Head of caudate nucleus (tissue), 42 donors: ENCODE measurements at regions not wholly inside any gene's neighbourhood (a gene's known extent, or its start where the extent isn't known, plus 50 kb on each side); places are given as distances from the start of the nearest gene placed in this dataset.
A peak's percentile ranks its signal among the peaks of the same experiment; 100 is the strongest.
"Not testable (repeated sequence)": the region's sequence is repeated elsewhere in the genome, so short reads cannot be mapped to it uniquely, and the experiment has no call there.

ENCODE experiments used
- DNase-seq, 42 donors: peaks; one replicate each; pipeline versions ENCODE4 v3.0.0 to v3.0.0-alpha.2; 2020 to 2021; ENCODE audit warnings: mixed read lengths in 7 of 42
- intact Hi-C: fragments of 100-400 bp; cut with DNase I; formaldehyde crosslinking; loops from one replicate; pipeline ENCODE4 v1.15.0; 2022

DNA sequence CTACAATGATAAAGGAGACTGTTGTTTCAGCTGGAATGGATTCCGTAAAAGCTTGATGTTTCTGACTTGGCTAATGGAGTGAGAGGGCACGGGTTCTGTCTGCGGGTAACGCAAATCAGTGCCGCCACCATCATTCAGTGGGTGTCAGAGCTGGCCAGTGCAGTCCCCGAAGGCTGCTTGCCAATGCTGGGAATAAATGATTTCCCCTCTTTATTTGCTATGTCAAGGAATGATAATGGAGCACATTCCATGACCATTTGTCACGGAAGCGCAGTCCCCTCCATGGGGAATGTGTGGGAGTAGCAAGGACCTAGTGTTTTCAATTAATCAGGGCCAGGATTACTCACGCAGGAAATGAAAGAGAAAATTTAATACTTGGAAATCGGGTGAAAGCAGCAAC is 899.3 kb downstream of the UQCRFS1 start:
- intact Hi-C loops = no loop called here
- peak in 1 of 42 donors; percentile 55 for DNase-seq

DNA sequence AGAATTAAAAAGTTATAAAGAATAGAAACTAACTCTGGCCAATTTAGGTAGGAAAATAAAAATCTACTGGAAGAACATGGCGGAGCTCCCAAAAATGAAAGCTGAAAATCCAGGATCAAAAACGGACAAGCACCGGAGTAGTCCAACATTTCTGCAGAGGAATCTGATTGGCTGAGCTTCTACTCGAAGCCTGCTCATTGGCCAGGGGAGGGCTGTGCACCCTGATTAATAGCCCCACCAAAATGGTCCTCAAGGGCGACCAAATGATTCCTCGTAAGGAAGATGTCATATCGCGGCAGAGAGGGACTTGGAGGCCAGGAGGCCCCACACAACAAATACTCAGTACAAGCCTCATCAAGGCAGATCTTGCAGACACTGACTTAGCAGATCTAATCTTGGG is 900.7 kb downstream of the UQCRFS1 start:
- intact Hi-C loops = no loop called here
- no peak for DNase-seq

DNA sequence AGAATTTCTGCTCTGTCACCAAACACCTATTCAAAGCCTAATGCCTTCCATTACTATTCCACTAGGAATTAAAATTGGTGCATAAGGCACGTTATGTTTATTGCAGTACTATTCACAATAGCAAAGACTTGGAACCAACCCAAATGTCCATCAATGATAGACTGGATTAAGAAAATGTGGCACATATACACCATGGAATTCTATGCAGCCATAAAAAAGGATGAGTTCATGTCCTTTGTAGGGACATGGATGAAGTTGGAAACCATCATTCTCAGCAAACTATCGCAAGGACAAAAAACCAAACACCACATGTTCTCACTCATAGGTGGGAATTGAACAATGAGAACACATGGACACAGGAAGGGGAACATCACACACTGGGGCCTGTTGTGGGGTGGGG is 902.1 kb downstream of the UQCRFS1 start:
- intact Hi-C loops, DNase-seq: not testable (repeated sequence)

DNA sequence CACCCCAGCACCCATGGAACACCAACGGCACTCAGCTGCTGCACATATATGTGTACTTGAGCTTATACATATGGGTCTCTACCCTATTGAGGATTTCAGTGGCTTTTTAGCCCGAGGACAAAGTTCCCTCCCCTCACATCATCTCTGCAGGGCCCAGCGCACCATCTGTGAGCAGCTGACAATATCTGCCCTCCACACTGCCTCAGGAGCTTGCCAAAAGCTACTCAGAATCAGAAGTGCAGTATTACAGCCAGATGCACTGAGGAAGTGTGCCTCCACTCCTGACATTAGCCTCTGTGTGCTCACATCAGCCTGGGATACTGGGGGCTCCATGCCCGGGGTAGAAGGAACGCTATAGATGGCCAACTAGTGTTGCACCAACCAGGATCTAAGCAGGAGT is 903.9 kb downstream of the UQCRFS1 start:
- intact Hi-C loops = no loop called here
- no peak for DNase-seq

DNA sequence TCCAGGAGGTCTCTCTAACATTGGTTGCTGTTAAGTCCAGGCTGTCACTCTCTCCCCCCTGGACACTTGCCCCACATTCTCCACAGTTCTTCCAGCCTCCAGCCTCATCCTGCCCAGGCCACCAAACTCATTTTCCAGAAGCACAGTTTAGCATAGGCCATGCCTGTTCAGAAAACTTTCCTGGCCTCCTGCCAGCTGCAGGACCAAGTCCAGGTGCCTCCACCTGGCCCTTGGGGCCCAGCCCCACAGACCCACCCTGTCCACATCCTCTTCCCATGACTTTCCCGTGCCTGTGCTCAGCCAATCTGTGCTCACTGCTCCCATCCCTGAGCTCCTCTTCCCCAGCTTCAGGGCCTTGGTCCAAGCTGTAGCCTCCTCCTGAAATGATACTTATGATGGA is 905.0 kb downstream of the UQCRFS1 start:
- intact Hi-C loops = no loop called here
- no peak for DNase-seq

DNA sequence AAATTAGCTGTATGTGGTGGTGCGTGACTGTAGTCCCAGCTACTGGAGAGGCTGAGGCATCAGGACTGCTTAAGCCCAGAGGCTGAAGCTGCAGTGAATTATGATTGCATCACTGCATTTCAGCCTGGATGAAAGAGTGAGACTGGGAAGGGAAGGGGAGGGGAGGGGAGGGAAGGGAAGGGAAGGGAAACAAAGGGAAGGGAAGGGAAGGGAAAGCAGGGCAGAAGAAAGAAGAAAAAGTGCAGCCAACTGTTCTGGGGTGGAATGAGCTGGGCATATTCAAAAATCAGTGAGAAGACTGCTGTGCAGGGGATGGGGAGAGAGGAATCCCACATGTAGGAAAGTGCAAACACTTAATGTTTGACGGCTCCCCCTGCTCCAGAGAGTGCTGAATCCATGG is 905.5 kb downstream of the UQCRFS1 start:
- DNase-seq = no peak
- intact Hi-C loops = no loop called here

DNA sequence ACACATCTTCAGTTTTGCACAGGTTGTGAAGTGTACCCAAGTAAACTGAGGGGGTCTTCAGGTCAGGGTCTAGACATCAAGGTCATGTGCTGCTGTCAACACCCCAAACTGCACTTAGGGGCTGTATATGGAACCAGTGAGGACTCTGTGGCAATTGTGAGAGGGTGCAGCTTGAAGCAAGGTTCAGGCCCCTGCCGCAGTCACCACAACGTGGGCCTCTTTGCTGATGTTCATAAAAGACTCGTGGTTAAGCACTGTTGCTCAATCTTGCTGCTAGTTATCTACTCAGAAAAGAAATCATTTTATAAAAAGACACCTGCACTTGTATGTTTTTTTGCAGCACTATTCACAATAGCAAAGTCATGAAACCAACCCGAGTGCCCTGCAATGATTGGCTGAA is 907.4 kb downstream of the UQCRFS1 start:
- intact Hi-C loops = no loop called here
- no peak for DNase-seq

DNA sequence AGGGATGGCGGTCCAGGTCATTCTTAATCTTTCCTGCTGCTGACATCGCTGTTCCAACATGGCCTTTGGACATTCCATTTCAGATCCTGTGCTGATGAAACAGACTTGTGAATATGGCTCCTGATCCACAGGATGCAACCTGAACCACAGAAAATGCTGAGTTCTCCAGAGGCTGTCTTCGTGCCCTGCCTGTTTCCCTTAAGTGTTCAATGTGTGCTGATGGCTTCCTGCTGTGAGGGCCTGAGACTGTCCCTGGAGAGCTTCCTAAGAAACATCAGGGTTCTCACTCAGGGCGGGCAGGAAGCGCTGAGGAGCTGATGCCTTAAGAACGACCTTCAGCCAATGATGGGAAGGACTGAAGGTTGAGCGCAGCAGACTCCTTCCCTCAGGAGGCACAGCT is 909.4 kb downstream of the UQCRFS1 start:
- no peak for DNase-seq
- intact Hi-C loops = no loop called here

DNA sequence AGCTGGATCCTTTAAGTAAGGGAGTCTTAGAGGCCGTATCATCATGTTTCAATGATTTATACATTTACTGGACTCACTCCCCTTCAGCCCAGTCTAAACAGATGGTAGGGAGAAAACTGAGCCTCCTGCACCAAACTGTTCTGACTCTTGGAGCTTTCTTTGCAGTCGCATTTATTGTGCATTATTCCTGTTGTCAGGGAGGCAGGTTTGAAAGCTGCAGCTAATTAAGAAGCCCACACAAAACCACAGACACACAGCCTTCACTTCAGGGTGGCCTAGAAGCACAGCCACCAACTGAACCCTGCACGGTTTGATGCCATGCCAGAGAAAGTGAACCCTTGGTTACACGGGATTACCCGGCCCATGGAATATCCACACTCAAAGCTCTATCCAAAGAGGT is 911.0 kb downstream of the UQCRFS1 start:
- DNase-seq = no peak
- intact Hi-C loops = no loop called here

DNA sequence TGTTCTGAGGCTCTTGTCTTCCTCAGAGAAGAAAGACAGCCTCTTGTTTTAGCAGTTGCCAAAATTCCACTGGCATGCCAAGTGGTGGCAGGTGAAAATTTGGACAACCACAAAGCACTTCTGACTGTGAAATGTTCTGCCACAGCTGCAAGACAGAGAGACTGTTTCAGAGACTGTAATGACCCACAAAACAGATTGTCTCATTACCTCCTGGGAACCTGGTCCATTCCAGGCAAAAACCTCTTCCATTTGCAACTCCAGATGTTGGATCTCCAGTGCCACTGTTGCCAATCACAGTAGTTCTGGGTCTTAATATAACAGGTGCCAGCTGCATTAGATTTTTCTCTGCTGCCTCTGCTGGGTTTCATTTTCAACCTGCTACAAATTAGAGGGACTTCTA is 911.5 kb downstream of the UQCRFS1 start:
- intact Hi-C loops = no loop called here
- no peak for DNase-seq

DNA sequence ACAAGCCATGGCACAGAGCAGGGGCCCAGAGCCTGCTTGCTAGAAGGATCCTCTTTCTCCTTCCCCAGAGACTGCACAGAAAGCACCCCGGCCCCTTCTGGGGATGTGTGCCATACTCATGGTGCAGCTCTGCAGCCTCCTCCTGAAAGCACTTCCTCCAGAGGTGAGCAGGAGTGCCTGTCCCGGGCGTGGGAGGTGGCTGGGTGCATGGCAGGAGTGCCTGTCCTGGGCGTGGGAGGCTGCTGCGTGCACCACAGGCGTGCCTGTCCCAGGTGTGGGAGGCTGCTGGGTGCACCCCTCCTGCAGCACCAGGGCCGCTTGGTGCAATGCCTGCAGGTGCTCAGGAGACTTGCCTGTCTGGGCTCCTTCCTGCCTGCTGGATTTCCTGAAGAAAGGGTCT is 913.3 kb downstream of the UQCRFS1 start:
- DNase-seq = peak in 13 of 42 donors; percentile 11 to 54 (median 28)
- intact Hi-C loops = no loop called here

DNA sequence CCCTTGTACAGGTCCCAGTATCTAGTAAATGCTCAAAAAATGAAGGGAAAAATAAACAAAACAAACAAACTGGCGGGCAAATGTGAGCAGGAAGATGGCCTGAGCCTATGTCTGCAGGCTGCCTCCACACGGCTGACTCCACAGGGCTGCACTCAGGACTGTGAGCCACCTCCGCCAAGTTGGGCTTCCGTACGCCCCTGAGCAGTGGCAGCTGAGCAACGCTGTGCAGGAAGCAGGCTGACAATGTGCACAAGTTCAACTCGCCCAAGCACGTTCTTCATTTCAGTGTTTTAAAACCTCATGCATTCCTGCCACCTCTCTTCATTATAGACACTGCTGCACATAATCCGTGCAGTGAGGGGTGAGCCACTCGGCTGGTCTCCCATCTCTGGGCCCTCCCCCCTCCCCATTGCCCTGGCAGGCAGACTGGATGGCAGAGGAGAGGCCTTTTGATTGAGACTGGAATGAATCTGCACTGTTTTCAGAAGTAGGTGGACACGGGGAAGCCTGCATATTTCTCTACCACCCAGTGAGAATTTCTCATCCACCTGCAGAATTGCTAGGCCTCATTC is 915.3 kb downstream of the UQCRFS1 start:
- no peak for DNase-seq
- intact Hi-C loops = no loop called here

DNA sequence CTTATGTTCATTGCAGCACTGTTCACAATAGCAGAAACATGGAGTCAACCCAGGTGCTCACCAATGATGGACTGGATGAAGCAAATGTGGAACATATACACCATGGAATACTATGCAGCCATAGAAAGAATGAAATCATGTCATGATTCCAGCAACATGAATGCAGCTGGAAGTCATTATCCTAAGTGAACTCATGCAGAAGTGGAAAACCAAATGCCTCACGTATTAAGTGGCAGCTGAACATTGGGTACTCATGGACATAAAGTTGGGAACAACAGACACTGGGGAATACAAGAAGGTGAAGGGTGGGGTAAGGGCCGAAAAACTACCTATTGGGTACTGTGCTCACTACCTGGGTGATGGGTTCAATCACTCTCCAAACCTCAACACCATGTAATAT is 915.9 kb downstream of the UQCRFS1 start:
- intact Hi-C loops = no loop called here

DNA sequence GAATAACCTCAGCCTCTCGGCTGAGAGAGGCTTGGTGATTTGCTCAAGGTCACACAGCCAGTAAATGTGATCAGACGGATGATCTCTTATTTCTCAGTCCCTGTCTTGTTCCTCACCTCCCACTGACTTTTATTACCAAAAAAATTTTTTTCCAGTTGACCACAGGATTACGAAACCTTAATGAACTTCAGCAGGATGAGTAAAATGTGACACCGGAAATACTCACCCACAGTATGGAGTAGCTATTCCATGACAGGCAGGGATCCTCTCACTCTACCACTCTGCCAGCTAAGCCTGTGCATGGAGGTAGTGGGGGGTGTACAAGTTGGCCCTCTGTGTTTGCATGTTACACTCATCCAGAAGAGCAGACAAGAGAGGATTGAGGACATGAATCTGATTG is 916.4 kb downstream of the UQCRFS1 start:
- intact Hi-C loops = no loop called here
- no peak for DNase-seq

More for the DNA sequence above, 915.9 kb downstream of the UQCRFS1 start:
- DNase-seq = no peak

DNA sequence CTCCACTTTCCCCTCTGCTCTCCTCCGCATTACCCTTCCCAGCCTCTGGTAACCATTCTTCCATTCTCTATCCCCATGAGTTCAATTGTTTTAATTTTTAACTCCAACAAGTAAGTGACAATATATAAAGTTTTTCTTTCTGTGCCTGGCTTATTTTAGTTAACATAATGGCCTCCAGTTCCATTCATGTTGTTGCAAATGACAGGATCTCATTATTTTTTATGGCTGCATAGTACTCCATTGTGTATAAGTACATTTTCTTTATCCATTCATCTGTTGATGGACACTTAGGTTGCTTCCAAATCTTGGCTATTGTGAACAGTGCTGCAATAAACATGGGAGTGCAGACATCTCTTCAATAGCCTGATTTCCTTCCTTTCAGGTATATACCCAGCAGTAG is 918.0 kb downstream of the UQCRFS1 start:
- intact Hi-C loops = not testable (repeated sequence)

DNA sequence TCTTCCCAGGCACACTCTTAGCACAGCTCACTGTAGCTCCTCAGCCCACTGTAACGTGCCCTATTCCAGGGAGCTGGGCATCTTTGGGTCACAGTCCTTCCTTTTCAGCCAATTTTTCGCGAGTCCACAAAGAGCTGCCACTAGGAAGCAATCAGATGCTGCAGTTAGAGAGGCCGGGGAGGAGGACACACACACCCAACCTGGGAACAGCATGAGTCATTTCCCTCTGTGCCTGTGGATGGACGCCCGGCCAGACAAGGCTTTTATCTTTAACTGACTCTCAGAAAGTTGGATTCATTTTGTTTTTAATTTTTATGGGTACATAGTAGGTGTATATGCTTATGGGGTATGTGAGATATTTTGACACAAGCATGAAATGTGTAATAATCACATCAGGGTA is 918.6 kb downstream of the UQCRFS1 start:
- intact Hi-C loops = no loop called here
- DNase-seq = no peak

More for the DNA sequence above, 918.0 kb downstream of the UQCRFS1 start:
- DNase-seq = not testable (repeated sequence)

DNA sequence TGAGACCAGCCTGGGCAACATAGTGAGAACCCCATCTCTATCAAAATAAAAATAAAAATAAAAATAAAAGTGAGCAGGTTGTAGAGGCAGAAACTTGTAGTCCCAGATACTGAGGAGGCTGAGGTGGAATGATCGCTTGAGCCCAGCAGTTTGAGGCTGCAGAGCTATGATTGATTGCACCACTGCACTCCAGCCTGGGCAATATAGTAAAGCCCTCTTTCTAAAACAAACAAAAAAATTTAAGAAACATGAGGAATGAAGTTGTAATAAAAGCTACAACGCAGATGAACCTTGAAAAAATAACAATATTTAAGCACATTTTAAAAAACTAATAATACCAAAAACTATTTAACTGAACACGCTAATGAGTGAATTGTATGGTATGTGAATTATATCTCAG is 919.3 kb downstream of the UQCRFS1 start:
- DNase-seq = no peak
- intact Hi-C loops = no loop called here

DNA sequence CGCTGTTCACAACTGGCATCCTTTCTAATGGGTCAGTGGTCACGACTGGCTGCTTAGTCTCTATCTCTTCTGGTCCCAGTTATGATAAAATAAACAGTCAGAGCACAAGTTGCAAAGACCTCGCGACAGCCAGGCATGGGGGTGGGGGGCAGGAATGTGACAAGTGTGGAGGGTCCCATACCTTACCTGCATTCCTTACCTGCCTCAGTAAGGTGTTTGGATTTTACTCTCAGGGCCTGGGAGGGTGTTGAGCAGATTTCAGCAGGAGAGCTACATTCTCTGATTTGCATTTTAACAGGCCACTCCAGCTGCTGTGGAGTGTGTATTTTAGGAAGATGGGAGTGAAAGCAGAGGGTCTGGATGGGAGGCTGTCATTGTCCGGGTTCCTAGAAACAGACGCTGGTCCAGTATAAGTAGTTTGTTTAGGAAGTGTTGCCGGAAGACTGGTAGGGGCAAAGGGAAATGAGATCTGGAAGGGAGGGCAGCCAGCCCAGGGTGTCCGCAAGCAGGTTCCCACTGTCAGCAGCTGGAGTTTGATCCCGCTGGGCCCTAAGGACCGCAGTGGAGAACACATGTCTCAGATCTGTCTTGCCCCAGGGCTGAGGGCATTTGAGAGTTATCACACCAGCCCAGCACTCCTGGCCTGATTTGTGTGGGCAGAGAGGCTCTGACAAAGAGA is 920.0 kb downstream of the UQCRFS1 start:
- intact Hi-C loops = no loop called here
- no peak for DNase-seq

DNA sequence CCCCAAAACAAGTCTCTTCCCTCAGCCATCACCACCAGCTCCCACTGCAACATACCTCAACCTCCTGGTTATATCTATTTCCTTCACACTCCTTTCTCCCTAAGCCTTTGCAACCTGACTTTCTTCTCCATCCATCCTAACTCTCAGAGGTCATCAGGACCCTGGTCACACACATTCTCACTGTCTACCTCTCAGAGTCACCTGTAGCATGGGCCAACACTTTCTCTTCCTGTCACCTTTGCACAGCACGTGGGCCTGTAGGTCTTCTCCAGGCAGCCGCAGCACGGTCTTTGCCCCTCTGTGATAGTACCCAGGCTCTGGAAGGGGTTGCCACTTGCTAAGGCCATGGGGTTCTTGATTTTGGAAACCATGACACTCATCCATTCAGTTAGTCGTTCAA is 921.1 kb downstream of the UQCRFS1 start:
- intact Hi-C loops = no loop called here
- DNase-seq = no peak

DNA sequence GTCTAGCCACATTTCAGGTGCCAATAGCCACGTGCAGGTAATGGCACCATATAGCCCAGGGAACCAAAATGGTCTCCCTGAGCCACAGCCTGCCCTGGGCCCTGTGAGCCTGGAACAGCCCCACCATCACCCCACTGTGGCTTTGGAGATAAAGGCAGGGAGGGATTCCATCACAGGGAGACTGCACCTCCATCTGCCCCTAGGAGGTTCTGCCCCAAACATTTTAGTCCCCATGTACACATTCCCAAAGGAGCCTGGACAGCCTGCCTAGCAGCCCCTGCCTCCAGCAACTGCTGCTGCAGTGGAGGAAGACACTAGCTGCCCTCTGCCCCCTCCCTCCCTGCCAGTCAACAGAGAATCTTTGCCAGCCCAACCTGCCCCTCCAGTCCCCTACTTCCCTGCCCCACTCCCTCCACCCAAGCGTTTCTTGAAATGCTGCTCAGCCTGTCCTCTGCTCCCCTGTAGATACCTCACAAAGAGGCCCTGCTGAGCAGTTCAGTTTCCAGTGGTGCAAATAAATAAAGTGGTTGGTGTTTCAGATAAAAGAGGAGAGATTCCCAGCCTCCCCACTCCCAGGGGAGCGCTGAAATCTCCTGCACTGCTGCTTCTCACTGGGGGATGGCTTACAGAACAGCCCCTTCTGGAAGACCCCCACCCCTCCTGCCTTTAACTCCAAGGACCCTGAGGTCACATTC is 921.8 kb downstream of the UQCRFS1 start:
- intact Hi-C loops = no loop called here
- no peak for DNase-seq
